Ovary (tissue), 3 donors: ENCODE measurements at regions not wholly inside any gene's neighbourhood (a gene's known extent, or its start where the extent isn't known, plus 50 kb on each side); places are given as distances from the start of the nearest gene placed in this dataset.

Experiments used
- CTCF ChIP-seq, 3 donors: fragments of 450-650 bp in 2 of 3; fragments of 200-600 bp in 1 of 3; IDR thresholded peaks; one replicate each; pipeline versions ENCODE4 v1.5.1 to v1.8.0; 2016 to 2022; ENCODE audit warnings: antibody characterized with exemption in 3 of 3, mild to moderate bottlenecking in 1 of 3
- EP300 ChIP-seq: sonication (generic); formaldehyde crosslinking; IDR thresholded peaks from one replicate; pipeline ENCODE4 v1.6.1; 2017; ENCODE audit warnings: antibody characterized with exemption
- POLR2A ChIP-seq: fragments of 450-650 bp; IDR thresholded peaks from one replicate; pipeline ENCODE4 v1.6.1; 2017; ENCODE audit warnings: antibody characterized with exemption, mild to moderate bottlenecking, moderate library complexity
- donor health status: DM: no; HTN: no; CAD: no.

GRCh38 chr2:235295831-235296230 lies 198.0 kb upstream of the AGAP1 start:
- TF ChIP-seq CTCF (IDR thresholded peaks at IDR 0.05) (no peak), EP300 (no peak), POLR2A (no peak)
